ENCODE measurements at regions not wholly inside any gene's neighbourhood (a gene's known extent, or its start where the extent isn't known, plus 50 kb on each side); places are given as distances from the start of the nearest gene placed in this dataset.

DNA sequence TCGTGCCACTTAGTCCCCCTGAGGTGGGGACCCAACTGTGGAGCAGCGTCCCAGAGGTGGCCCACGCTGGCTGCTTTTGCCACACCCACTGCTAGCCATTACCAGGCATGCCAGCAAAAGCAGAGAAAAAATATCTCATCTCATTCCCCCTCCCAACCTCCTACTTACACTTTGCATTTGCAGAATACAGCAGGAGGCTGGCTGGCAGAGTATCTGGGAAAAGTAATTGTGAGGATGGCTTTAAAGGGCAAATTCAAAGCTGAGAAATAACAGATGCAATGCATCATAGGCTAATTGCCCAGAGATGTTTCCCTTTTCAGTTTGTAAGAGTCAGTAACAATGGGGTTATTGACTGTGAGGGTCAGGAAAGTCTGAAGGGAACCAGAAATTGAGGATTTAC is 438.1 kb upstream of the DSEL start:
- no peak for DNase-seq (ENCODE audit: low spot score)
- intact Hi-C loops (cut with DNase I): no loop called here

GRCh38 chr18:67951137-67951536 is 434.6 kb upstream of the DSEL start:
- intact Hi-C loops (cut with DNase I): no loop called here
- DNase-seq (ENCODE audit: low spot score): no peak

DNA sequence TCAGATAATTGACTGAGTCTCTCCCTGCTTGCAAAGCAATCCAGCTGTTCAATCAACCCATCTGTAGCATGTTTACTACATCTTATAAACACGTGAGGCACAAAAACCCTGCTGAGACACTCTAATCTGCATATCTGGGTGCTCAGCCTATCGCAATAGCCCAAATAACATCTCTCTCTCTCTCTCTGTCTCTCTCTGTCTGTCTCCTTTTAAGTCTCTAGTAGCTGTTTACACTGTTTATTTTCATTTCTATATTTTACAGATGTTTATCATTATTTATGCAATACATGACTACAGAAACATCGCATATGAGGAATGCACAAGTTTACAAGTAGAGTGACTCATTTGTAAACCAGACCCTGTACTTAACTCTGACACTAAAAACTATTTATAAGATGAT is 422.1 kb upstream of the DSEL start:
- intact Hi-C loops (cut with DNase I): no loop called here
- no peak for DNase-seq (ENCODE audit: low spot score)

GRCh38 chr18:67935638-67936037 is 419.1 kb upstream of the DSEL start:
- intact Hi-C loops (cut with DNase I): no loop called here

GRCh38 chr18:67933271-67933670 is 416.8 kb upstream of the DSEL start:
- intact Hi-C loops (cut with DNase I): no loop called here
- DNase-seq (ENCODE audit: low spot score): no peak

More at GRCh38 chr18:67935638-67936037, 419.1 kb upstream of the DSEL start:
- no peak for DNase-seq (ENCODE audit: low spot score)

DNA sequence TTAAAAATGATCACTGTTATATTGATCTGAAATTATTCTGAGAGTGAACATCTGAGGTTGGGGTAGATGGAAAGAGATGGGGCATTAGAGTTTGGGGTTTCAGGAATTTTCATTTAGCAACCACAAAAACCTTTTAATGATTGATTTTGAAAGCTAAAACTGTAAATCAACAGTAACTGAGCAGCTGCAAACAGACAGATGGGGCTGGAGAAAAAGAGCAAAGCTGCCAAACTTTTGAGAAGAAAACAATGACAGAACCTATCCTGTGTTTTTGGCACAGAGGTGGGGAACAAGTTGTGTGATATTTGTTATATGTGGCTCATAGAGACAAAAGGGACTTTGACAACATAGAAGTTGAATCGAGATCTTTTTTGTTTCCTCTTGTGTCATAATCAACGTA is 415.8 kb upstream of the DSEL start:
- DNase-seq (ENCODE audit: low spot score): no peak
- intact Hi-C loops (cut with DNase I): no loop called here

- intact Hi-C loops (cut with DNase I): no loop called here
- no peak for DNase-seq (ENCODE audit: low spot score)
Observed at GRCh38 chr18:67926929-67927864, 410.7 kb upstream of the DSEL start.

DNA sequence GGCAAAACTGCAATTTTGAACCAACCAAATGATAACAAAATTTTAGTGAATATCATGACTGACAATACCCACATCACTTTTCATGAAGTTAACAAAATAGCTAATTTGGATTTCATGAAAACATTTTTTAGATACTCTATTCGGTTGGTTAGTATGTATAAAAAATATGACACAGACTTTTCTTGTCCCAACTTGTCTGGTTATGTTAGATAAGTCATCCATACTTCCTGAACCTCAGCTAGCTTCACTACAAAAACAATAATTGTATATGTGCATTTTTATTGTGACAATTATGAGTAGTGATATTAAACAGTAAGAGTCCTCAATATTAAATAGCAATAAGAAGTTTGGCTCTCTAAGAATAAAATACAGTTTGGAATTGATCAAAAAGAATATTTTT is 408.1 kb upstream of the DSEL start:
- DNase-seq (ENCODE audit: low spot score): no peak
- intact Hi-C loops (cut with DNase I): no loop called here

DNA sequence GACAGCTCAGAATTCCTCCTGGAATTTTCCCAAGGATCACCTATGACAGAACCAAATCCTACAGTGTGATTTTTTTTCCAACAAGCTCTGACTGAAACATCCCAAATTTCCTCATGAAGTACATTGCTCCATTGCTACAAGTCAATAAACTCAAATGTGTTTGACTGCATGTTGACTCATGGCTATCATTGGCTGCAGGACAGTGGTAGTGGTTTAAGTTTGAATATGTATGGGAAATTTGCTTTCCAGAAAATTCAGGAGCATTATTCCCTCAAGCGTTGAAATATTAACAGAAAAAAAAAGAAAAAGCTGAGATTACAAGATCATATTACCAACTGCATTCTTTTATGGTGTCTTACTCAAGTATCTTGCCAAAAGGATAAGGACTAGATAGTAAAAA is 402.8 kb upstream of the DSEL start:
- intact Hi-C loops (cut with DNase I): no loop called here
- no peak for DNase-seq (ENCODE audit: low spot score)

GRCh38 chr18:67916097-67916496 is 399.6 kb upstream of the DSEL start:
- intact Hi-C loops (cut with DNase I): no loop called here
- no peak for DNase-seq (ENCODE audit: low spot score)

- intact Hi-C loops (cut with DNase I): no loop called here
- DNase-seq (ENCODE audit: low spot score): no peak
Observed at GRCh38 chr18:67913040-67913439, 396.5 kb upstream of the DSEL start.

- intact Hi-C loops (cut with DNase I): no loop called here
- no peak for DNase-seq (ENCODE audit: low spot score)
Observed at GRCh38 chr18:67901573-67901972, 385.1 kb upstream of the DSEL start.

DNA sequence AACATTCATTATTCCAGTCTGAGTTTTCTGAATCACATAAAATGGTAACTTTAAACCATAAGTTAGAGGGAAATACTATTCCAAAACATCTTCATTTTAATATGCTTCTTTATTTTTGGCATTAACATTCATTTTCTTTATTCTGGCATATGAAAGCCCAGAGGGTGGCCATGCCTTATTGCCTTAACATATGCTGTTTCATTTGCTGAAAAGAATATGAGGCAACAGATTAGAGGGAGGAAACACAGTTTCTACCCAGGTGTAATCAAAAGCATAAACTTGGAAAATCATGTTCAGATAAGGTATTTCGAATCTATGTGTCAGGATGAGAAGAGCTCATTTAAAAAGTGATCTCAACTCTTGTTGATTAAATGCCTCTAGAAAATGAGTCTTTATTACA is 379.9 kb upstream of the DSEL start:
- intact Hi-C loops (cut with DNase I): no loop called here
- DNase-seq (ENCODE audit: low spot score): no peak

DNA sequence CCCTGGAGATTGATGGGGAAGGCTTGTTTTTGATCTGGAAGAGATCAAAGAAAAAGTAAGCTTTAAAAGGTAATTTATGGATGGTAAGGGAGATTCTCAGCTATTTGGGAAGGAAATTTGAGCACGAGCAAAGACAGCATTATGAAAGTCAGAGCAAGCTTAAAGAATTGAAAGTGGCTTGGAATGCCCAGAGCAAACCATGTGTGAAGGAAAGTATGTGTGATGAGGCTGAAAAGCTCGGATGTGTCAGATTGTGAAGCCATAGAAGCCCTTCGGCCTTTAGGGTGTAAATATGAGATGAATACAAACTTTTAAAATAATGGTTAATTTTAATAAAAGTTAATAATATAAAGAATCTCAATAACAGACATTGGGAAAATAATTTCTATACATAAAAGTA is 377.4 kb upstream of the DSEL start:
- DNase-seq (ENCODE audit: low spot score): no peak
- intact Hi-C loops (cut with DNase I): no loop called here

GRCh38 chr18:67876871-67877270 is 360.4 kb upstream of the DSEL start:
- intact Hi-C loops (cut with DNase I): no loop called here
- no peak for DNase-seq (ENCODE audit: low spot score)

DNA sequence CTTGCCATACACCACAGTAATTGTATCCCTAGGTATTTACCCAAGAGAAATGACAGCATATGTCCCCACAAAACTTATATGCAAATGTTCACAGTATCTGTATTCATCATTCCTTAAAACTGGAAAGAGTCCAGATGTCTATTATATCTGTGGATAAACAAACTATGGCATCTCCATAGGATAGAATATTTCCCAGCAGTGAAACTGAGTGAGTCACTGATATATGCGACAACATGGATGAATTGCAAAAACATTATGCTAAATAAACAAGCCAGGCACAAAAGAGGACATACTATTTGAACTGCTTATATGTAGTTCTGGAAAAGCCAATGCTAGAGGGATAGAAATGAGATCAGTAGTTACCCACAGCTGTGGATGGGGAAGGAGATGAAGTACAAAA is 359.4 kb upstream of the DSEL start:
- DNase-seq (ENCODE audit: low spot score): no peak
- intact Hi-C loops (cut with DNase I): no loop called here

DNA sequence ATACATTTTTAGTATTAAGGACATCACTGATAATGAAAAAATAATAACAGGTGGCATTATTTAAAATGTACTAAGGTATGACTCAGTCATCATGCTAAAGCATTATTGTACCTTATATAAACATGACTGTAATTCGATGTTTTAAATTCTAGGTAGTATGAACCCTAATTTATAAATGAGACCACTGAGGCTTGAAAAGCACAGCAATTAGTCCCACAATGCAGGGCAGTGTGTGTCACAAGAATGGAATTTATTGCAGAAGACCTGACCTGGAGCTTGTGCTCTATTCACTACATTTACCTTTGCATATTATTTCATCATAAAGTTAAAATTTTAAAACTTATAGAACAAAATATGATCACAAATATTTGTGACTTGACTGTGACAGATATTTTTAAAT is 358.5 kb upstream of the DSEL start:
- intact Hi-C loops (cut with DNase I): no loop called here
- DNase-seq (ENCODE audit: low spot score): no peak

DNA sequence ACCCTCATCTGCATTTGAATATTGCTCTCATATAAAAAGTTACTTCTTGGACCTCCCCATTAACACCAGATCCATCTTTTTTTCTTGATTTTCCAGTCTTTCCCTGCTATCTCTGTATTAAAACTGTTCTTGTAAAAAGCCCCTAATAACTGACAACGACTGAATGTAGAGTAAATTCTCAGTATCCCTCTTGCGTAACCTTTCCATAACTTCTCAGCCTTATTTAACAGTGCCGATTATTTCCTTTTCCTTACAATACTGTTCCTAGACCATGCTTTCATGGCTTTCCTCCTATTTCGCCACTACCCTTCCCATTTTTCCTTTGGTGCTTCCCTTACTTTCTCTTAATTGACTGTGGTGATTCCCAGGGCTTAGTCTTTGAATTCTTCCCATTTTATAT is 348.9 kb upstream of the DSEL start:
- intact Hi-C loops (cut with DNase I): no loop called here
- no peak for DNase-seq (ENCODE audit: low spot score)

GRCh38 chr18:67864677-67865340 is 348.3 kb upstream of the DSEL start:
- DNase-seq (ENCODE audit: low spot score): no peak
- intact Hi-C loops (cut with DNase I): no loop called here

- intact Hi-C loops (cut with DNase I): no loop called here
- no peak for DNase-seq (ENCODE audit: low spot score)
Observed at GRCh38 chr18:67862069-67862468, 345.5 kb upstream of the DSEL start.

DNA sequence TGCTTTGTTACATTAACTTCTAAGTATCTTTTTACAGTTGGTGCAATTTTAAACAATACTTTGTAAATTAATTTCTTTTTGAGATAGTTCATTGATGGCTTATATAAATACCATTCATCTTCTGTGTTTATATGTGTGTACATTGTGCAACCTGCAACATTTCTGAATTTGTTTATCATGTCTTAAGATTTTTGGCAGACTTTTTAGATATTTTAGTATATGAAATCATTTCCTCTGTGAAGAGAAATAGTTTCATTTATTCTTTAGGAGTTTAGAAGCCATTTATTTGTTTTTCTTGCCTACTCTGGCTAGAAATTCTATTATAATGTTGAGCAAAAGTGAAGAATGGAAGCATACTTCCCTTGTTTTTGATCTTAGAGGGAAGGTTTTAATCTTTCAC is 337.8 kb upstream of the DSEL start:
- no peak for DNase-seq (ENCODE audit: low spot score)
- intact Hi-C loops (cut with DNase I): no loop called here
